Breast epithelium (tissue), 3 donors: ENCODE measurements at regions not wholly inside any gene's neighbourhood (a gene's known extent, or its start where the extent isn't known, plus 50 kb on each side); places are given as distances from the start of the nearest gene placed in this dataset.

Source experiments
- POLR2A ChIP-seq: fragments of 450-650 bp; IDR thresholded peaks from one replicate; pipeline ENCODE4 v1.6.1; 2016; ENCODE audit warnings: antibody characterized with exemption, mild to moderate bottlenecking, moderate library complexity
- POLR2AphosphoS5 ChIP-seq, 3 donors: sonication (generic); formaldehyde crosslinking; IDR thresholded peaks; one replicate each; pipeline ENCODE4 v1.6.1; 2017; ENCODE audit warnings: antibody characterized with exemption in 3 of 3
- TF ChIP-seq, protein P1 (sequence below), 3 donors: fragments of 450-650 bp; IDR thresholded peaks; one replicate each; pipeline ENCODE4 v1.5.1; 2016 to 2017; ENCODE audit warnings: antibody characterized with exemption in 3 of 3, mild to moderate bottlenecking in 3 of 3, moderate library complexity in 3 of 3

- TF ChIP-seq, protein P1, sequence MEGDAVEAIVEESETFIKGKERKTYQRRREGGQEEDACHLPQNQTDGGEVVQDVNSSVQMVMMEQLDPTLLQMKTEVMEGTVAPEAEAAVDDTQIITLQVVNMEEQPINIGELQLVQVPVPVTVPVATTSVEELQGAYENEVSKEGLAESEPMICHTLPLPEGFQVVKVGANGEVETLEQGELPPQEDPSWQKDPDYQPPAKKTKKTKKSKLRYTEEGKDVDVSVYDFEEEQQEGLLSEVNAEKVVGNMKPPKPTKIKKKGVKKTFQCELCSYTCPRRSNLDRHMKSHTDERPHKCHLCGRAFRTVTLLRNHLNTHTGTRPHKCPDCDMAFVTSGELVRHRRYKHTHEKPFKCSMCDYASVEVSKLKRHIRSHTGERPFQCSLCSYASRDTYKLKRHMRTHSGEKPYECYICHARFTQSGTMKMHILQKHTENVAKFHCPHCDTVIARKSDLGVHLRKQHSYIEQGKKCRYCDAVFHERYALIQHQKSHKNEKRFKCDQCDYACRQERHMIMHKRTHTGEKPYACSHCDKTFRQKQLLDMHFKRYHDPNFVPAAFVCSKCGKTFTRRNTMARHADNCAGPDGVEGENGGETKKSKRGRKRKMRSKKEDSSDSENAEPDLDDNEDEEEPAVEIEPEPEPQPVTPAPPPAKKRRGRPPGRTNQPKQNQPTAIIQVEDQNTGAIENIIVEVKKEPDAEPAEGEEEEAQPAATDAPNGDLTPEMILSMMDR (IDR thresholded peaks at IDR 0.05) = no peak
- TF ChIP-seq POLR2A = no peak
- no peak for TF ChIP-seq POLR2AphosphoS5 (IDR thresholded peaks at IDR 0.05)
Measured at GRCh38 chr7:109179601-109180000, 609.9 kb downstream of the DNAJB9 start.
